ENCODE measurements at regions not wholly inside any gene's neighbourhood (a gene's known extent, or its start where the extent isn't known, plus 50 kb on each side); places are given as distances from the start of the nearest gene placed in this dataset.

GRCh38 chr5:5623397-5623796 lies 200.9 kb downstream of the ICE1 start:
- TF ChIP-seq, protein P1, sequence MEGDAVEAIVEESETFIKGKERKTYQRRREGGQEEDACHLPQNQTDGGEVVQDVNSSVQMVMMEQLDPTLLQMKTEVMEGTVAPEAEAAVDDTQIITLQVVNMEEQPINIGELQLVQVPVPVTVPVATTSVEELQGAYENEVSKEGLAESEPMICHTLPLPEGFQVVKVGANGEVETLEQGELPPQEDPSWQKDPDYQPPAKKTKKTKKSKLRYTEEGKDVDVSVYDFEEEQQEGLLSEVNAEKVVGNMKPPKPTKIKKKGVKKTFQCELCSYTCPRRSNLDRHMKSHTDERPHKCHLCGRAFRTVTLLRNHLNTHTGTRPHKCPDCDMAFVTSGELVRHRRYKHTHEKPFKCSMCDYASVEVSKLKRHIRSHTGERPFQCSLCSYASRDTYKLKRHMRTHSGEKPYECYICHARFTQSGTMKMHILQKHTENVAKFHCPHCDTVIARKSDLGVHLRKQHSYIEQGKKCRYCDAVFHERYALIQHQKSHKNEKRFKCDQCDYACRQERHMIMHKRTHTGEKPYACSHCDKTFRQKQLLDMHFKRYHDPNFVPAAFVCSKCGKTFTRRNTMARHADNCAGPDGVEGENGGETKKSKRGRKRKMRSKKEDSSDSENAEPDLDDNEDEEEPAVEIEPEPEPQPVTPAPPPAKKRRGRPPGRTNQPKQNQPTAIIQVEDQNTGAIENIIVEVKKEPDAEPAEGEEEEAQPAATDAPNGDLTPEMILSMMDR (IDR thresholded peaks at IDR 0.05): no peak
- TF ChIP-seq EP300 (IDR thresholded peaks at IDR 0.05) (no peak), POLR2AphosphoS5 (IDR thresholded peaks at IDR 0.05) (no peak)

All from gastroesophageal sphincter (tissue), 3 donors.